GM23338 (cell line): ENCODE measurements at regions not wholly inside any gene's neighbourhood (a gene's known extent, or its start where the extent isn't known, plus 50 kb on each side); places are given as distances from the start of the nearest gene placed in this dataset.

Experiments
- ATAC-seq: fragments of 200-7000 bp; cut with Tn5 transposase; 3 replicates; pipeline ENCODE4 v1.9.1; 2020
- DNase-seq: peaks from one replicate; pipeline ENCODE4 v3.0.0-alpha.2; 2015; ENCODE audit warnings: low spot score
- H2AFZ ChIP-seq: fragments of 200-600 bp; sonication (generic); 2 replicates; pipeline ENCODE4 v1.8.0; 2016; ENCODE audit warnings: antibody characterized with exemption, mild to moderate bottlenecking, moderate library complexity
- H3F3A ChIP-seq: fragments of 200-600 bp; sonication (generic); replicated peaks from 2 replicates; pipeline ENCODE4 v1.8.0; 2017; ENCODE audit warnings: antibody characterized with exemption, mixed run types, low read depth
- H3K27ac ChIP-seq: fragments of 200-600 bp; sonication (generic); 2 replicates; pipeline ENCODE4 v1.6.1; 2016; ENCODE audit warnings: low read depth
- H3K27me3 ChIP-seq: fragments of 200-600 bp; sonication (generic); 2 replicates; pipeline ENCODE4 v1.8.0; 2016; ENCODE audit warnings: mild to moderate bottlenecking, mixed run types, moderate library complexity; ENCODE audit not compliant: insufficient read depth
- H3K36me3 ChIP-seq: fragments of 200-600 bp; sonication (generic); 2 replicates; pipeline ENCODE4 v1.8.0; 2016; ENCODE audit warnings: mild to moderate bottlenecking; ENCODE audit not compliant: insufficient read depth
- H3K4me1 ChIP-seq: fragments of 200-600 bp; sonication (generic); 2 replicates; pipeline ENCODE4 v1.8.0; 2016; ENCODE audit warnings: mild to moderate bottlenecking, moderate library complexity; ENCODE audit not compliant: insufficient read depth
- H3K4me2 ChIP-seq: fragments of 200-600 bp; sonication (generic); 2 replicates; pipeline ENCODE4 v1.7.1; 2017; ENCODE audit warnings: mixed run types
- H3K4me3 ChIP-seq: fragments of 200-600 bp; sonication (generic); 2 replicates; pipeline ENCODE4 v1.6.1; 2016; ENCODE audit warnings: mixed run types
- H3K79me2 ChIP-seq: fragments of 200-600 bp; sonication (generic); replicated peaks from 2 replicates; pipeline ENCODE4 v1.8.0; 2017; ENCODE audit warnings: mild to moderate bottlenecking; ENCODE audit not compliant: insufficient read depth
- H3K9me2 ChIP-seq: fragments of 200-600 bp; sonication (generic); 2 replicates; pipeline ENCODE4 v1.8.0; 2017; ENCODE audit not compliant: insufficient read depth
- H4K20me1 ChIP-seq: fragments of 200-600 bp; sonication (generic); replicated peaks from 2 replicates; pipeline ENCODE4 v1.8.0; 2017; ENCODE audit warnings: mild to moderate bottlenecking; ENCODE audit not compliant: insufficient read depth
- H3K27ac Mint-ChIP-seq: 2 replicates; pipeline ENCODE4 v1.8.0; 2020; ENCODE audit warnings: inconsistent platforms, mild to moderate bottlenecking, moderate library complexity, mixed read lengths
- H3K27me3 Mint-ChIP-seq: 3 replicates; pipeline ENCODE4 v1.8.0; 2022; ENCODE audit warnings: low read depth, mild to moderate bottlenecking, moderate library complexity, mixed read lengths, inconsistent platforms; ENCODE audit not compliant: insufficient read depth, poor library complexity
- H3K36me3 Mint-ChIP-seq: 3 replicates; pipeline ENCODE4 v1.8.0; 2021; ENCODE audit warnings: low read depth, mild to moderate bottlenecking, inconsistent platforms, moderate library complexity, mixed read lengths
- H3K4me1 Mint-ChIP-seq: 3 replicates; pipeline ENCODE4 v1.8.0; 2020; ENCODE audit warnings: mild to moderate bottlenecking, inconsistent platforms, mixed read lengths
- H3K4me3 Mint-ChIP-seq: 3 replicates; pipeline ENCODE4 v1.8.0; 2021; ENCODE audit warnings: moderate library complexity, mild to moderate bottlenecking, inconsistent platforms, mixed read lengths
- H3K9me3 Mint-ChIP-seq: 3 replicates; pipeline ENCODE4 v1.8.0; 2020; ENCODE audit warnings: moderate library complexity, mild to moderate bottlenecking, inconsistent platforms, mixed read lengths
- JUNB ChIP-seq: IDR thresholded peaks from one replicate; pipeline ENCODE4 v1.6.1; 2016; ENCODE audit warnings: antibody characterized with exemption; ENCODE audit not compliant: unreplicated experiment
- POLR2AphosphoS5 ChIP-seq: IDR thresholded peaks from 2 replicates; pipeline ENCODE4 v1.6.1; 2016; ENCODE audit warnings: antibody characterized with exemption, low read depth
- REST ChIP-seq: IDR thresholded peaks from one replicate; pipeline ENCODE4 v1.6.1; 2018; ENCODE audit warnings: antibody characterized with exemption; ENCODE audit not compliant: unreplicated experiment
- TF ChIP-seq, protein P1 (sequence below): fragments of 250-450 bp; sonication (Bioruptor Pico); IDR thresholded peaks from 2 replicates; pipeline ENCODE4 v1.5.0; 2020; ENCODE audit warnings: mild to moderate bottlenecking, moderate library complexity
- TF ChIP-seq, protein P2 (sequence below), 2 experiments: fragments of 200-600 bp in 1 of 2; sonication (generic) in 1 of 2; conservative IDR thresholded peaks; 2 replicates each; pipeline versions ENCODE4 v1.5.1 to v1.6.1; 2016 to 2017; ENCODE audit warnings: antibody characterized with exemption in 2 of 2, low read depth in 2 of 2, mild to moderate bottlenecking in 2 of 2, moderate library complexity in 1 of 2

- TF ChIP-seq, protein P1, sequence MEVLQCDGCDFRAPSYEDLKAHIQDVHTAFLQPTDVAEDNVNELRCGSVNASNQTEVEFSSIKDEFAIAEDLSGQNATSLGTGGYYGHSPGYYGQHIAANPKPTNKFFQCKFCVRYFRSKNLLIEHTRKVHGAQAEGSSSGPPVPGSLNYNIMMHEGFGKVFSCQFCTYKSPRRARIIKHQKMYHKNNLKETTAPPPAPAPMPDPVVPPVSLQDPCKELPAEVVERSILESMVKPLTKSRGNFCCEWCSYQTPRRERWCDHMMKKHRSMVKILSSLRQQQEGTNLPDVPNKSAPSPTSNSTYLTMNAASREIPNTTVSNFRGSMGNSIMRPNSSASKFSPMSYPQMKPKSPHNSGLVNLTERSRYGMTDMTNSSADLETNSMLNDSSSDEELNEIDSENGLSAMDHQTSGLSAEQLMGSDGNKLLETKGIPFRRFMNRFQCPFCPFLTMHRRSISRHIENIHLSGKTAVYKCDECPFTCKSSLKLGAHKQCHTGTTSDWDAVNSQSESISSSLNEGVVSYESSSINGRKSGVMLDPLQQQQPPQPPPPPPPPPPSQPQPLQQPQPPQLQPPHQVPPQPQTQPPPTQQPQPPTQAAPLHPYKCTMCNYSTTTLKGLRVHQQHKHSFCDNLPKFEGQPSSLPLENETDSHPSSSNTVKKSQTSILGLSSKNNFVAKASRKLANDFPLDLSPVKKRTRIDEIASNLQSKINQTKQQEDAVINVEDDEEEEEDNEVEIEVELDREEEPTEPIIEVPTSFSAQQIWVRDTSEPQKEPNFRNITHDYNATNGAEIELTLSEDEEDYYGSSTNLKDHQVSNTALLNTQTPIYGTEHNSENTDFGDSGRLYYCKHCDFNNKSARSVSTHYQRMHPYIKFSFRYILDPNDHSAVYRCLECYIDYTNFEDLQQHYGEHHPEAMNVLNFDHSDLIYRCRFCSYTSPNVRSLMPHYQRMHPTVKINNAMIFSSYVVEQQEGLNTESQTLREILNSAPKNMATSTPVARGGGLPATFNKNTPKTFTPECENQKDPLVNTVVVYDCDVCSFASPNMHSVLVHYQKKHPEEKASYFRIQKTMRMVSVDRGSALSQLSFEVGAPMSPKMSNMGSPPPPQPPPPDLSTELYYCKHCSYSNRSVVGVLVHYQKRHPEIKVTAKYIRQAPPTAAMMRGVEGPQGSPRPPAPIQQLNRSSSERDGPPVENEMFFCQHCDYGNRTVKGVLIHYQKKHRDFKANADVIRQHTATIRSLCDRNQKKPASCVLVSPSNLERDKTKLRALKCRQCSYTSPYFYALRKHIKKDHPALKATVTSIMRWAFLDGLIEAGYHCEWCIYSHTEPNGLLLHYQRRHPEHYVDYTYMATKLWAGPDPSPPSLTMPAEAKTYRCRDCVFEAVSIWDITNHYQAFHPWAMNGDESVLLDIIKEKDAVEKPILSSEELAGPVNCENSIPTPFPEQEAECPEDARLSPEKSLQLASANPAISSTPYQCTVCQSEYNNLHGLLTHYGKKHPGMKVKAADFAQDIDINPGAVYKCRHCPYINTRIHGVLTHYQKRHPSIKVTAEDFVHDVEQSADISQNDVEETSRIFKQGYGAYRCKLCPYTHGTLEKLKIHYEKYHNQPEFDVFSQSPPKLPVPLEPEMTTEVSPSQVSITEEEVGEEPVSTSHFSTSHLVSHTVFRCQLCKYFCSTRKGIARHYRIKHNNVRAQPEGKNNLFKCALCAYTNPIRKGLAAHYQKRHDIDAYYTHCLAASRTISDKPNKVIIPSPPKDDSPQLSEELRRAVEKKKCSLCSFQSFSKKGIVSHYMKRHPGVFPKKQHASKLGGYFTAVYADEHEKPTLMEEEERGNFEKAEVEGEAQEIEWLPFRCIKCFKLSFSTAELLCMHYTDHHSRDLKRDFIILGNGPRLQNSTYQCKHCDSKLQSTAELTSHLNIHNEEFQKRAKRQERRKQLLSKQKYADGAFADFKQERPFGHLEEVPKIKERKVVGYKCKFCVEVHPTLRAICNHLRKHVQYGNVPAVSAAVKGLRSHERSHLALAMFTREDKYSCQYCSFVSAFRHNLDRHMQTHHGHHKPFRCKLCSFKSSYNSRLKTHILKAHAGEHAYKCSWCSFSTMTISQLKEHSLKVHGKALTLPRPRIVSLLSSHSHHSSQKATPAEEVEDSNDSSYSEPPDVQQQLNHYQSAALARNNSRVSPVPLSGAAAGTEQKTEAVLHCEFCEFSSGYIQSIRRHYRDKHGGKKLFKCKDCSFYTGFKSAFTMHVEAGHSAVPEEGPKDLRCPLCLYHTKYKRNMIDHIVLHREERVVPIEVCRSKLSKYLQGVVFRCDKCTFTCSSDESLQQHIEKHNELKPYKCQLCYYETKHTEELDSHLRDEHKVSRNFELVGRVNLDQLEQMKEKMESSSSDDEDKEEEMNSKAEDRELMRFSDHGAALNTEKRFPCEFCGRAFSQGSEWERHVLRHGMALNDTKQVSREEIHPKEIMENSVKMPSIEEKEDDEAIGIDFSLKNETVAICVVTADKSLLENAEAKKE (CRISPR knock-in tag) = no peak
These were observed 449.3 kb upstream of the CITED2 start (continued) for GRCh38 chr6:139823808-139824126.

DNA sequence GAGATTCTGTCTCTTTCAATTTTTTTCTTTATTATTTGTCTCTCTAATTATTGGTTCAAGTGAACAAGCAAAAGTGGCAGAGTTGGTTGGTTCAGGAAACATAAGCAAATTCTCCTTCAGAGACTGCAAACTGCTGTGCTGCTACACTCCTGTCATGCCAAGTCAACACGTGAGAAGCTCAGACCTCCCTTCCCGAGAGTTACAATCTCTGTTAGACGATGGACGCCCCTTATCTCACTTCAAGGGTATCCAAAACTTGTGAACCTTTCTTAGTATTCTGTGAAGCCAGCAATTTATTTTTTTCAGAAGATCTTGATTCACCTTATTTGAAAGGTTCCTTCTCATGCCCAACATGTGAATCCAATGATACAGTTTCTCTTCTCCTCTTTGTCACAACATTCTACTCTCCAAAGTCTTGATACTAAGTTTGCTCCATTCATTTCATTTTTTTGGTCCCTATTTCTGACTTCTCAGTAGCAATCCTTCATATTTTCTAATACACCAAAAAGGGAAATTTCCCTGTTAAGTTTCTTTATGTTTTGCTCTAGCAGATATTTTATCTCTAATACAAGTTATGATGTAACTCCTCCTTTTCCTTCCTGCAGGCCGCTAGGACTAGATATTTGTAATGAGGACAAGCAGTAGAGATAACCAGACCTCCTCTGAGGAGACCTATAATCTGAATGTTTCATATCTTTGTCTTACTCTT, 448.8 kb upstream of the CITED2 start:
- H3K36me3 ChIP-seq = no peaks in the 10 kb centered on the region
- H3F3A ChIP-seq = no peaks in the 10 kb centered on the region
- H3K27me3 ChIP-seq = no peaks in the 10 kb centered on the region
- no peaks in the 10 kb centered on the region for H3K9me3 Mint-ChIP-seq
- DNase-seq = no peak
- no peaks in the 10 kb centered on the region for H3K36me3 Mint-ChIP-seq
- H3K4me1 ChIP-seq = no peaks in the 10 kb centered on the region
- H3K4me2 ChIP-seq = no peak overlapping the region
- no peaks in the 10 kb centered on the region for H3K4me1 Mint-ChIP-seq
- peaks cover 15% of the 10 kb centered on the region; the same call in 1 of the 2 replicates for H3K9me2 ChIP-seq
- ATAC-seq = no peak
- H3K27ac Mint-ChIP-seq = no peak overlapping the region; the same call in 1 of the 2 replicates
- no peak overlapping the region for H3K4me3 ChIP-seq
- H3K79me2 ChIP-seq = no peaks in the 10 kb centered on the region
- H4K20me1 ChIP-seq = no peaks in the 10 kb centered on the region
- no peak overlapping the region for H2AFZ ChIP-seq
- no peak overlapping the region for H3K27ac ChIP-seq
- H3K27me3 Mint-ChIP-seq = peaks cover 2% of the 10 kb centered on the region
- no peak overlapping the region for H3K4me3 Mint-ChIP-seq
- TF ChIP-seq REST = no peak
- no peak for TF ChIP-seq POLR2AphosphoS5
- TF ChIP-seq, protein P2, sequence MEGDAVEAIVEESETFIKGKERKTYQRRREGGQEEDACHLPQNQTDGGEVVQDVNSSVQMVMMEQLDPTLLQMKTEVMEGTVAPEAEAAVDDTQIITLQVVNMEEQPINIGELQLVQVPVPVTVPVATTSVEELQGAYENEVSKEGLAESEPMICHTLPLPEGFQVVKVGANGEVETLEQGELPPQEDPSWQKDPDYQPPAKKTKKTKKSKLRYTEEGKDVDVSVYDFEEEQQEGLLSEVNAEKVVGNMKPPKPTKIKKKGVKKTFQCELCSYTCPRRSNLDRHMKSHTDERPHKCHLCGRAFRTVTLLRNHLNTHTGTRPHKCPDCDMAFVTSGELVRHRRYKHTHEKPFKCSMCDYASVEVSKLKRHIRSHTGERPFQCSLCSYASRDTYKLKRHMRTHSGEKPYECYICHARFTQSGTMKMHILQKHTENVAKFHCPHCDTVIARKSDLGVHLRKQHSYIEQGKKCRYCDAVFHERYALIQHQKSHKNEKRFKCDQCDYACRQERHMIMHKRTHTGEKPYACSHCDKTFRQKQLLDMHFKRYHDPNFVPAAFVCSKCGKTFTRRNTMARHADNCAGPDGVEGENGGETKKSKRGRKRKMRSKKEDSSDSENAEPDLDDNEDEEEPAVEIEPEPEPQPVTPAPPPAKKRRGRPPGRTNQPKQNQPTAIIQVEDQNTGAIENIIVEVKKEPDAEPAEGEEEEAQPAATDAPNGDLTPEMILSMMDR (conservative IDR thresholded peaks at IDR 0.05; ENCODE audit: low read depth in 2 of 2) = no peak
- TF ChIP-seq JUNB = no peak
